ENCODE measurements at regions not wholly inside any gene's neighbourhood (a gene's known extent, or its start where the extent isn't known, plus 50 kb on each side); places are given as distances from the start of the nearest gene placed in this dataset.
"Not testable (repeated sequence)": the region's sequence is repeated elsewhere in the genome, so short reads cannot be mapped to it uniquely, and the experiment has no call there.

GRCh38 chr6:112956696-112957535 lies 609.8 kb downstream of the RFPL4B start:
- Mint-ChIP-seq H3K4me1 (no peaks in the 10 kb centered on the region), H3K9me3 (peaks cover 9 to 17% (median 17%) of the 10 kb centered on the region in 3 donors), H3K4me3 (no peak overlapping the region), H3K27me3 (no peaks in the 10 kb centered on the region), H3K27ac (no peak overlapping the region), H3K36me3 (no peaks in the 10 kb centered on the region)
- no peaks in the 10 kb centered on the region for H3K9me3 ChIP-seq
- no peak overlapping the region for H3K27ac ChIP-seq (ENCODE audit: low read length)
- no CpG with 5 or more reads among the region's 5 CpGs for WGBS (ENCODE audit: insufficient coverage)
- H3K27me3 ChIP-seq (replicated peaks in 1 of 2; ENCODE audit: control insufficient read depth in 2 of 2, extremely low read depth in 1 of 2, insufficient read depth in 2 of 2, low read length in 1 of 2) = no peaks in the 10 kb centered on the region
- CTCF ChIA-PET = no interaction called here
- H3K36me3 ChIP-seq (ENCODE audit: control insufficient read depth in 2 of 2, extremely low read depth in 1 of 2, insufficient read depth in 1 of 2, low read length in 1 of 2) = no peaks in the 10 kb centered on the region
- POLR2A ChIA-PET = no interaction called here
- no peak for ATAC-seq (replicated peaks in 1 of 4)
- no peak for DNase-seq
- no peaks in the 10 kb centered on the region for H3K4me1 ChIP-seq (ENCODE audit: control insufficient read depth in 1 of 2, extremely low read depth in 1 of 2, insufficient read depth in 2 of 2, low read length in 2 of 2)
- no peak overlapping the region for H3K4me3 ChIP-seq (ENCODE audit: control insufficient read depth in 1 of 2, extremely low read depth in 1 of 2, low read length in 1 of 2)

GRCh38 chr6:112957536-112957916 lies 610.4 kb downstream of the RFPL4B start:
- no peak overlapping the region for H3K27ac ChIP-seq (ENCODE audit: low read length)
- H3K9me3 ChIP-seq = no peaks in the 10 kb centered on the region
- Mint-ChIP-seq H3K27me3 (no peaks in the 10 kb centered on the region), H3K9me3 (peaks cover 10 to 17% (median 17%) of the 10 kb centered on the region in 3 donors), H3K27ac (no peak overlapping the region), H3K36me3 (no peaks in the 10 kb centered on the region), H3K4me3 (no peak overlapping the region), H3K4me1 (no peaks in the 10 kb centered on the region)
- DNase-seq (no peak), ATAC-seq (replicated peaks in 1 of 4) (no peak)
- no peaks in the 10 kb centered on the region for H3K36me3 ChIP-seq (ENCODE audit: control insufficient read depth in 2 of 2, extremely low read depth in 1 of 2, insufficient read depth in 1 of 2, low read length in 1 of 2)
- H3K4me1 ChIP-seq (ENCODE audit: control insufficient read depth in 1 of 2, extremely low read depth in 1 of 2, insufficient read depth in 2 of 2, low read length in 2 of 2) = no peaks in the 10 kb centered on the region
- ChIA-PET CTCF (no interaction called here), POLR2A (no interaction called here)
- no peak overlapping the region for H3K4me3 ChIP-seq (ENCODE audit: control insufficient read depth in 1 of 2, extremely low read depth in 1 of 2, low read length in 1 of 2)
- WGBS (ENCODE audit: insufficient coverage) = no CpG with 5 or more reads among the region's 2 CpGs
- H3K27me3 ChIP-seq (replicated peaks in 1 of 2; ENCODE audit: control insufficient read depth in 2 of 2, extremely low read depth in 1 of 2, insufficient read depth in 2 of 2, low read length in 1 of 2) = no peaks in the 10 kb centered on the region

DNA sequence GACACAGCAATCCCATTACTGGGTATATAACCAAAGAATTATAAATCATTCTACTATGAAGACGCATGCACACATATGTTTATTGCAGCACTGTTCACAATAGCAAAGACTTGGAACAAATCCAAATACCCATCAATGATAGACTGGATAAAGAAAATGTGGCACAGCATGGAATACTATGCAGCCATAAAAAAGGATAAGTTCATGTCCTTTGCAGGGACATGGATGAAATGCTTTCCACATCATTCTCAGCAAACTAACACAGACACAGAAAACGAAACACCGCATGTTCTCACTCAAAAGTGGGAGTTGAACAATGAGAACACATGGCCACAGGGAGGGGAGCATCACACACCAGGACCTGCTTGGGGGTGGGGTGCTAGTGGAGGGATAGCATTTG lies 613.0 kb downstream of the RFPL4B start:
- CTCF ChIA-PET; H3K27me3 Mint-ChIP-seq; H3K27me3 ChIP-seq (replicated peaks in 1 of 2; ENCODE audit: control insufficient read depth in 2 of 2, extremely low read depth in 1 of 2, insufficient read depth in 2 of 2, low read length in 1 of 2); ATAC-seq (replicated peaks in 1 of 4); H3K36me3 Mint-ChIP-seq; POLR2A ChIA-PET; H3K27ac ChIP-seq (ENCODE audit: low read length); H3K4me1 ChIP-seq (ENCODE audit: control insufficient read depth in 1 of 2, extremely low read depth in 1 of 2, insufficient read depth in 2 of 2, low read length in 2 of 2); H3K4me3 Mint-ChIP-seq; H3K4me3 ChIP-seq (ENCODE audit: control insufficient read depth in 1 of 2, extremely low read depth in 1 of 2, low read length in 1 of 2); H3K9me3 ChIP-seq; DNase-seq; H3K27ac Mint-ChIP-seq; H3K36me3 ChIP-seq (ENCODE audit: control insufficient read depth in 2 of 2, extremely low read depth in 1 of 2, insufficient read depth in 1 of 2, low read length in 1 of 2); H3K4me1 Mint-ChIP-seq: not testable (repeated sequence)
- WGBS (ENCODE audit: insufficient coverage) = no CpG with 5 or more reads among the region's 3 CpGs
- H3K9me3 Mint-ChIP-seq = peaks cover 10 to 14% (median 14%) of the 10 kb centered on the region in 3 donors

- ATAC-seq (replicated peaks in 1 of 4) = no peak
- H3K9me3 Mint-ChIP-seq = peaks cover 3 to 20% (median 12%) of the 10 kb centered on the region in 3 donors
- H3K9me3 ChIP-seq = no peaks in the 10 kb centered on the region
Observed at GRCh38 chr6:112967974-112968373, 620.8 kb downstream of the RFPL4B start.

DNA sequence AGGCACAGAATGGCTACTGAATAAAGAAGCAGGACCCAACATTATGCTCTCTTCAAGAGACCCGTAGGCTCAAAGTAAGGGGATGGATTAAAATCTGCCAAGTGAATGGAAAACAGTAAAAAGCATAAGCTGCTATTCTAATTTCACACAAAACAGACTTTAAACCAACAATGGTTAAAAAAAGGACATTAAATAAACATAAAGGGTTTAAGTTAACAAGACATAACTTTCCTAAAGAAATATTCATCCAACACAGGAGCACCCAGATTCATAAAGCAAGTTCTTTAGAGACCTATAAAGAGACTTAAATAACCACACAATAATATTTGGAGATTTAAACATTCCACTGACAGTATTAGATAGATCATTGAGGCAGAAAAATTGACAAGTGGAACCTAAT lies 624.5 kb downstream of the RFPL4B start:
- Mint-ChIP-seq H3K4me3 (no peak overlapping the region), H3K27me3 (no peaks in the 10 kb centered on the region), H3K4me1 (no peaks in the 10 kb centered on the region), H3K27ac (no peak overlapping the region), H3K9me3 (peaks cover 5 to 31% (median 17%) of the 10 kb centered on the region in 3 donors), H3K36me3 (no peaks in the 10 kb centered on the region)
- Histone ChIP-seq H3K9me3 (no peaks in the 10 kb centered on the region), H3K27ac (ENCODE audit: low read length) (no peak overlapping the region), H3K36me3 (ENCODE audit: control insufficient read depth in 2 of 2, extremely low read depth in 1 of 2, insufficient read depth in 1 of 2, low read length in 1 of 2) (no peaks in the 10 kb centered on the region), H3K4me1 (ENCODE audit: control insufficient read depth in 1 of 2, extremely low read depth in 1 of 2, insufficient read depth in 2 of 2, low read length in 2 of 2) (no peaks in the 10 kb centered on the region), H3K27me3 (replicated peaks in 1 of 2; ENCODE audit: control insufficient read depth in 2 of 2, extremely low read depth in 1 of 2, insufficient read depth in 2 of 2, low read length in 1 of 2) (no peaks in the 10 kb centered on the region), H3K4me3 (ENCODE audit: control insufficient read depth in 1 of 2, extremely low read depth in 1 of 2, low read length in 1 of 2) (no peak overlapping the region)
- ChIA-PET POLR2A (no interaction called here), CTCF (no interaction called here)
- ATAC-seq (replicated peaks in 1 of 4) (no peak), DNase-seq (no peak)
- no CpG with 5 or more reads among the region's 1 CpG for WGBS (ENCODE audit: insufficient coverage)

More at GRCh38 chr6:112967974-112968373, 620.8 kb downstream of the RFPL4B start:
- no CpG with 5 or more reads among the region's 1 CpG for WGBS (ENCODE audit: insufficient coverage)
- no peak overlapping the region for H3K4me3 Mint-ChIP-seq
- ChIA-PET CTCF (no interaction called here), POLR2A (no interaction called here)
- no peaks in the 10 kb centered on the region for H3K4me1 Mint-ChIP-seq
- H3K36me3 Mint-ChIP-seq = no peaks in the 10 kb centered on the region
- H3K36me3 ChIP-seq (ENCODE audit: control insufficient read depth in 2 of 2, extremely low read depth in 1 of 2, insufficient read depth in 1 of 2, low read length in 1 of 2) = no peaks in the 10 kb centered on the region
- no peaks in the 10 kb centered on the region for H3K27me3 ChIP-seq (replicated peaks in 1 of 2; ENCODE audit: control insufficient read depth in 2 of 2, extremely low read depth in 1 of 2, insufficient read depth in 2 of 2, low read length in 1 of 2)
- H3K27ac ChIP-seq (ENCODE audit: low read length) = no peak overlapping the region
- no peak overlapping the region for H3K27ac Mint-ChIP-seq
- DNase-seq = no peak
- no peaks in the 10 kb centered on the region for H3K27me3 Mint-ChIP-seq
- no peak overlapping the region for H3K4me3 ChIP-seq (ENCODE audit: control insufficient read depth in 1 of 2, extremely low read depth in 1 of 2, low read length in 1 of 2)
- no peaks in the 10 kb centered on the region for H3K4me1 ChIP-seq (ENCODE audit: control insufficient read depth in 1 of 2, extremely low read depth in 1 of 2, insufficient read depth in 2 of 2, low read length in 2 of 2)

- H3K27me3 Mint-ChIP-seq; H3K27ac Mint-ChIP-seq; H3K27ac ChIP-seq (ENCODE audit: low read length); DNase-seq; H3K4me1 Mint-ChIP-seq; POLR2A ChIA-PET; H3K4me3 ChIP-seq (ENCODE audit: control insufficient read depth in 1 of 2, extremely low read depth in 1 of 2, low read length in 1 of 2); H3K27me3 ChIP-seq (replicated peaks in 1 of 2; ENCODE audit: control insufficient read depth in 2 of 2, extremely low read depth in 1 of 2, insufficient read depth in 2 of 2, low read length in 1 of 2); H3K36me3 ChIP-seq (ENCODE audit: control insufficient read depth in 2 of 2, extremely low read depth in 1 of 2, insufficient read depth in 1 of 2, low read length in 1 of 2); H3K36me3 Mint-ChIP-seq; H3K9me3 ChIP-seq; CTCF ChIA-PET; H3K4me1 ChIP-seq (ENCODE audit: control insufficient read depth in 1 of 2, extremely low read depth in 1 of 2, insufficient read depth in 2 of 2, low read length in 2 of 2); H3K4me3 Mint-ChIP-seq; ATAC-seq (replicated peaks in 1 of 4): not testable (repeated sequence)
- WGBS (ENCODE audit: insufficient coverage) = 69% methylated on average over 2 of the region's 4 CpGs
- H3K9me3 Mint-ChIP-seq = peaks cover 6 to 17% (median 11%) of the 10 kb centered on the region in 3 donors
Observed at GRCh38 chr6:112974931-112975330, 627.8 kb downstream of the RFPL4B start.

- H3K4me1 Mint-ChIP-seq; H3K27me3 ChIP-seq (replicated peaks in 1 of 2; ENCODE audit: control insufficient read depth in 2 of 2, extremely low read depth in 1 of 2, insufficient read depth in 2 of 2, low read length in 1 of 2); H3K9me3 ChIP-seq; H3K4me3 Mint-ChIP-seq; H3K4me1 ChIP-seq (ENCODE audit: control insufficient read depth in 1 of 2, extremely low read depth in 1 of 2, insufficient read depth in 2 of 2, low read length in 2 of 2); H3K27me3 Mint-ChIP-seq; H3K27ac Mint-ChIP-seq; H3K4me3 ChIP-seq (ENCODE audit: control insufficient read depth in 1 of 2, extremely low read depth in 1 of 2, low read length in 1 of 2); H3K27ac ChIP-seq (ENCODE audit: low read length); ATAC-seq (replicated peaks in 1 of 4); H3K36me3 Mint-ChIP-seq; CTCF ChIA-PET; POLR2A ChIA-PET; DNase-seq; H3K36me3 ChIP-seq (ENCODE audit: control insufficient read depth in 2 of 2, extremely low read depth in 1 of 2, insufficient read depth in 1 of 2, low read length in 1 of 2): not testable (repeated sequence)
- peaks cover 6 to 14% (median 11%) of the 10 kb centered on the region in 3 donors for H3K9me3 Mint-ChIP-seq
Observed at GRCh38 chr6:112976579-112976978, 629.4 kb downstream of the RFPL4B start.
